Stomach (tissue), 4 donors: ENCODE measurements at regions not wholly inside any gene's neighbourhood (a gene's known extent, or its start where the extent isn't known, plus 50 kb on each side); places are given as distances from the start of the nearest gene placed in this dataset.

ENCODE experiments used
- CTCF ChIP-seq, 7 experiments: fragments of 450-650 bp in 4 of 7; fragments of 200-600 bp in 3 of 7; sonication (generic) in 3 of 7; IDR thresholded peaks; one replicate each; pipeline ENCODE4 v1.5.1; 2016 to 2019; ENCODE audit warnings: antibody characterized with exemption in 7 of 7, control low read depth in 2 of 7, mild to moderate bottlenecking in 1 of 7
- POLR2A ChIP-seq, 4 donors: fragments of 450-650 bp; IDR thresholded peaks; one replicate each; pipeline ENCODE4 v1.6.1; 2016; ENCODE audit warnings: antibody characterized with exemption in 4 of 4, control low read depth in 2 of 4, mild to moderate bottlenecking in 1 of 4, moderate library complexity in 1 of 4

DNA sequence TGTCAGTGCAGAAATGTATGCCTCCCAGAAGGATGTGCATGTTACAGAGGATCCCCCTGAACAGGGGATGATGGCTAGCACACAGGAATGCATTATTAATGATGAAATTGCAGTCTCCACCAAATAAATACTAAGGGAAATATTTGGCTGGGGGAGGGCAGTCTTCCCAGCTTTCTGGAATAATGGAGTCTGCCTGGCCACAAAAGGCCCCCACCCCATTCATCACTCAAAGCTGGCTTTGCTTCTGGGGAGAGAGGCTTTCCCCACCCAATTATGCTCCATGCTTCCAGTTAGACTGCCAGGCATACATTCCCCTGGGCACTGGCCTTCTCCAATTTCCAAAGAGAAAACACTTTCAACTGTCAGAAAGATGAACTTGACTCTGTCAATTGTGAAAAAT, 302.7 kb downstream of the SIPA1L2 start:
- TF ChIP-seq POLR2A (IDR thresholded peaks at IDR 0.05) = no peak
- no peak for TF ChIP-seq CTCF (IDR thresholded peaks at IDR 0.05)
